ENCODE measurements at regions not wholly inside any gene's neighbourhood (a gene's known extent, or its start where the extent isn't known, plus 50 kb on each side); places are given as distances from the start of the nearest gene placed in this dataset.

DNA sequence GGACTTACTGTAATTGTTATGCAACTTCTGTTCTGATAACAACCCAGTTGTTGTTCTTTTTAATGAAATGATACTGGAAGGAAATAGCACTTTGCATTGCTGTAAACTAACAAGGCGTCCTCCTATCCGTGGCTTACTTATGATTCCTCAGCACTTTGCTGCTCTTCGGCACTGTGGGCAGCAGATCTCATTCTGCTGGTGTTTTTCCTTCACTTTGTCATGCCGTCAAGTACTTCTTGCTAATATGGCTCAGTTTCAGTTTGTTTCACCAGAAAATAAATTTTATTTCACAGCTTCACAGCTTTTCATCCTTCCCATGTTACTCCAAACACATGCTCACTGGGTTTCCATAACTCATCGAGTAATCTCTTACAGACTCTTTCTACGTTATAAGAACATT is 289.3 kb downstream of the MEIS1 start:
- TF ChIP-seq GATA3 (IDR thresholded peaks at IDR 0.05; ENCODE audit: low read depth, low read length) (no peak), GATA2 (IDR thresholded peaks at IDR 0.05; ENCODE audit: low read depth, low read length) (no peak)

DNA sequence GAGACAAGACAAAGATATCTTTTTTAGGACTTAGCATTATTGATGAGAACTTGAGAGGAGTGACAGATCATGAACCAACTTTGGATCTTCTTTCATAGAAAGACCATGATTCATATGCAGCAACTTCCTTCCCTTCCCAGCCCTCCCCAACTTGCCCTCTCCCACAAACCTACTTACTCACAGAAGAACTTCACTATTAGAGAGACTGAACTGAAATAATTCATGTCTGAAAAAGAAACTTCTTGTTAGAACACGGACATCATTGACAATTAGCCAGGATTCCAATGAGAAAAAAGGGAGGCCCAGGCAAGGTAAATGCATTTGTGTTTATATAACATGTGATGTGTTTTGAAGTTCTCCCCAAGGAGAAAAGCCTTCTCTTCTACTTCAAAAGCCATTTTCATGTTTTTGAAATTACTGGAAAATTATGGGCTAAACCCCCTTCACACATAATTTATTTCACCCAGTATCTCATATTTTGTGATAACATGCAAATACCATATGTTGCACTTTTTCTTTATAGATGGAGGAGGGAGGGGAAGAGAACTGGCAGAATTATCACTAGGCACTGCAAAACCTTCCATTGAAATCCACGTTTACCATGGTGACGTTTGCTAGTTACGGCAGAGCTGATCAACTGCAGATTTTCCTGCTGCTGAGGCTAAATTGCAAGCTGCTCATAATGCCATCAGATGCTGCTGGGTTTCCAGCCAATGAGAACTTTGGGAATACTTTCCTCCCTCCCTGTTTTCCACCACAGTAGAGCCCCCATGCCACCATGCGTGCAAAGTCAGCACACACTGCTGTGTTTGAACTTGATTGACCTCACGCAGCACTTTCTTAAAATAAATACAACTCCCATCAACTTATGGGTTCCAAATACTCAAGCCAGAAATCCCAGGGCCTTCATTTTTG is 294.7 kb downstream of the MEIS1 start:
- TF ChIP-seq GATA2 (IDR thresholded peaks at IDR 0.05; ENCODE audit: low read depth, low read length) (no peak), GATA3 (IDR thresholded peaks at IDR 0.05; ENCODE audit: low read depth, low read length) (no peak)

DNA sequence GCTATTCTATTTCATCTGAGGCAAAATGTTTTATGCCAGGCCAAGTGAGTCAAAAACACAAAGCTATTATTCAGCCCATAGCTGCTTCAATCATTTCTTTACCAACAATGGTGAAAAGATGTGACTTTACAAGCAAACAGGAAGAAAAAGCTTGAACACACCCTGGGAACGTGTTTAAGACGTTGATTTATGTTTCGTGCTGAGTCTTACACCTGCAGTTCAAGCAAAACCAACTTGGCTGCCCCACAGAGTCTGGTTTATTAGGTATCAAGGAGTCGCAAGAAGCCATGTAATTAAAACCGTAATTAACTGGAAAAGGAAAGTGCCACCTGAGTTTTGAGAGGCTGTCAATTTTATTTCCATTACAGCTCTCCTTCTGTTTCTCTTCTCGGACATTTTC is 295.5 kb downstream of the MEIS1 start:
- no peak for TF ChIP-seq GATA3 (IDR thresholded peaks at IDR 0.05; ENCODE audit: low read depth, low read length)
- no peak for TF ChIP-seq GATA2 (IDR thresholded peaks at IDR 0.05; ENCODE audit: low read depth, low read length)

DNA sequence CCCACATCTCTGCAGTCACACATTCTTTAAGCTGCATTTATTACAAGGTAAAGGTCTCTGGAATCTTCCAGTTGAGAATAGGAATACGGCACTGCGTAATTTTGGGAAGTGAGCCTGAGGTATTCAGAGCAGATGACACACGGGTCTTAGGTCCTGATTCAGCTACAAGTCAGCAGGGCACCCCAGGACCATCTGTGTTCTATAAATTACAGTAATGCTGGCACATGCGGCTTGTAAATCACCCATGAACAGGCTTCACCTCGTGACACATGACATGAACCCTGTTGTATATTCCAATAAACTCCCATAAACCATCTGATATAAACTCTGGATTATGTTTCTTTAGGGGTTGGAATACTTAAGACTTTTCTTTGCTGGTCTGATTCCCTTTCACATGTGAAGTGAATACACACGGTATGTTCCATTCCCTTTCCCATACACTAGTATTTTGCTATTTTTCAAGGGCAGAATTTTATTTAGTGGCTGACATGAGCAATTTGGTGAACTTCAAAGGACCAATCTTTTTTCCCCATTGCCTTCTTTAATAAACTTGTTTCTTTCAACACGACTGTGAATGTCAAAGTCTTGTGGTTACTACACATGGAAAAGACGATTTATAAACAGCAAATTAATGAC is 298.6 kb downstream of the MEIS1 start:
- TF ChIP-seq GATA3 (IDR thresholded peaks at IDR 0.05; ENCODE audit: low read depth, low read length) (no peak), GATA2 (IDR thresholded peaks at IDR 0.05; ENCODE audit: low read depth, low read length) (no peak)

DNA sequence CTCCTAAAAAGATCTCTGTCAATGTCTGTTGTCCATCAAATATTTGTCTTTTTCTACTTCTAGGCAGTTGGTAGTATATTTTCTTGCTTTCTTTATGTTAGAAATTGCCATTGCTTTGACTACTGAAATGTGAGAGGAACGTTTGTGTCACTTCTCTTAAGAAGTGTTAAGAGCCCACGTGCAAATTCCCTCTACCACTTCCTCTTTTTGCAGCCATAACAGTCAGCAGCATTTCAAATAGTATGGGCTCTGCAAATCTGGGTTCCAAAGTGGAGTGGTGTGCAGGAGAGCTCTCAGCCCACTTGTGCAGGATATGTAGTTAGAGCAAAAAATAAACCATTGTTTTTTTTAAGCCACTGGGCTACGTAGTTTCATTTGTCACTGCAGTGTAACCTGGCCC is 314.0 kb downstream of the MEIS1 start:
- no peak for TF ChIP-seq GATA2 (IDR thresholded peaks at IDR 0.05; ENCODE audit: low read depth, low read length)
- TF ChIP-seq GATA3 (IDR thresholded peaks at IDR 0.05; ENCODE audit: low read depth, low read length), result no peak

DNA sequence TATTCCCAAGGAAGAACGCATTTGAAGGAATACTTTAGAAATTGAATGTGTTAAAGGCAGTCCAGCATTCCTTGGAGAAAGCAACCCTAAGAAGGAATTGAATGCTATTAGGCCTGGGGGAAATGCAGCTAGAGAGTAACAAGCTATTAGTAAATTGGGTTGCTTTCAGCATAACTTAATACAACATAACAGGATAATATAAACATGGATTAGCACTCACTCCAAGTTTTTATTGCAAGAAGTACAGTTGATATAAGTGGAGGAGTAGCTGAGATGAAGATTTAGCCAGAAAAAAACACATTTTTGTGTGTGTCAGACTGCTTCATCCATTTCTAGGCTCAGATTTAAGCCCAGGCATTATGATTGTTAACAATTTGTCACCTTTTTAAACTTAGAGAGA is 314.6 kb downstream of the MEIS1 start:
- TF ChIP-seq GATA3 (IDR thresholded peaks at IDR 0.05; ENCODE audit: low read depth, low read length) (no peak), GATA2 (IDR thresholded peaks at IDR 0.05; ENCODE audit: low read depth, low read length) (no peak)

DNA sequence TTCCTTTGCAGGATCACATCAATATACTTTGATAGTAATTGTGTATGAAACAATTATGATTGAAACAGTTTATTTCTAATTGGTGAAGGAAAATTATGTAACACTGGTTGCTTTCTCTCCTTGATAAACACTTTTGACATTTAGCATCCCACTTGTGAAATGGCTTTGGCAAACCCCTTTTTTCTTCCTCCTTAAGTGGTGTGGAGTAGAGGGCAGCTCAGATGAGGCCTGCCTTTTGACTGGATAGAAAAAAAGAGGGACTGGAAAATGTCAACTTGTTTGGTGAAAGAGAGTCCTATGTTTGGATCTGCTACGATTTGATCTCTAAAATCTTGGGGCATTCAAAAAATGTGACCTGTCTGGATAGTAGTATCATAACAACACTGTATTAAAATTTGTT is 318.3 kb downstream of the MEIS1 start:
- TF ChIP-seq GATA3 (IDR thresholded peaks at IDR 0.05; ENCODE audit: low read depth, low read length), result no peak
- no peak for TF ChIP-seq GATA2 (IDR thresholded peaks at IDR 0.05; ENCODE audit: low read depth, low read length)

DNA sequence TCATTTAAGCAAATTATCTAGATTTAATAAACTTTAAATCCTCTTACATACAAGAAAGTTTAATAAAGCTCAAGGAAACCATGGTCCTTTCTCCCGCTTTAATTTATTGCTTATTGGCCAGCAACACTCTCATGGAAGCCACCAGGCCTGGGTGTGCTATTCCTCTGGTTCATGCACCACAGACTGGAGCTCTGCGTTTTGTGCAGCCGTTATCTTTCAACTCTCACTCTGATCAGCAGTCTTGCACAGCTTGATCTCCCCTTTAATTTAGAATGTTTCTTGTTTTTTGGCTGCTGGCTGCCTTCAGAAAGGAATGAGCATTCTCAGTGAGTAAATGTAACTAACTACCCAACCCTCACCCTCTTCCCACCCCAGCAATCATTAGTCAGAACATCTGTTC is 318.7 kb downstream of the MEIS1 start:
- TF ChIP-seq GATA3 (IDR thresholded peaks at IDR 0.05; ENCODE audit: low read depth, low read length) (no peak), GATA2 (IDR thresholded peaks at IDR 0.05; ENCODE audit: low read depth, low read length) (no peak)

DNA sequence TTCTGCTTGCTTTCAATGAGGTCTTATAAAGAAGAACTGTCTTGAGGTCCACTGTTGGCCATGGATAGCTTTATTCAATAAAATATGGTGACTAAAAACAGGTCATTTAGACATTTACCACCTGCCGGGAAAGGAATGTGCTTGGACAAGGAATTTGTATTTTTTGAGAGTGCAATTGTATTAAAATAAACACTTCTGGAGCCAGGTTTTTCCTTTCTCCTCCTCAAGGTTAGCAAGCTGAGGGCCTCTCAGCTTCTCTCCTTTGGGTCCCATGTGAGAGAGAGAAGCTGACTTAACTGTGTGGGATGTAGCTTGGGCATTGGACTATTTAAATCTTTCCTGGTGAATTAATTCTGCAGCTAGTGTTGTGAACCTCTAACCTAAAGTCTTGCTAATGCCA is 321.0 kb downstream of the MEIS1 start:
- TF ChIP-seq GATA3 (IDR thresholded peaks at IDR 0.05; ENCODE audit: low read depth, low read length), result no peak

DNA sequence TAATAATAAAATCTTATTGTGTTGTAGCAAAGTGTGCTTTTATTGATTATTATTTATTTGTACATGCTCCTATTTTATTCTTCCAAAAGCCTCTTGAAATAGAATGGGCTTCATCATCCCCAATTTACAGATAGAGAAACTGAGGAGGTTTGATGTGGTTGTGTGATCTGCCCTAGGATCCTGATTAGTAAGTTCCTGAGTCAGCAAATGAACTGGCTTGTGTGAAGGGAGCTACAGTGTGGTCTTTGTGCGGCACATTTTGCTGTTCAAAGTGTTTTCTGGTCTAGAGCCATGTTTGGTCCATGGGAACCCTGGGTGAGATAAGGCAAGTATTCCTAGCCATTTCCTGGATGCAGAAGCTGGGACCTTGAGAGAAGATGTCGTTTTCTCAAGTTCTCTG is 326.9 kb downstream of the MEIS1 start:
- TF ChIP-seq GATA2 (IDR thresholded peaks at IDR 0.05; ENCODE audit: low read depth, low read length), result no peak
- TF ChIP-seq GATA3 (IDR thresholded peaks at IDR 0.05; ENCODE audit: low read depth, low read length), result no peak

DNA sequence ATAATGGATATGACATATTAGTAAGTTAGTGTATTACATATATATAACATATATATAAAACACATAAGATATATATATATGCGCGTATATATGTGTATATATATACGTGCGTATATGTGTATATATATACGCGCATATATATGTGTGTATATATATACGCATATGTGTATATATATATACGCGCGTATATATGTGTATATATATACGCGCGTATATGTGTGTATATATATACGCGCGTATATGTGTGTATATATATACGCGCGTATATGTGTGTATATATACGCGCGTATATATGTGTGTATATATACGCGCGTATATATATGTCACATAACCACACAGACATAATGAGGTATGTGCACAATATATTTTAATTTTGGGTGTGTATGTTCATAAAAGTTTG is 327.8 kb downstream of the MEIS1 start:
- TF ChIP-seq GATA3 (IDR thresholded peaks at IDR 0.05; ENCODE audit: low read depth, low read length), result no peak
- TF ChIP-seq GATA2 (IDR thresholded peaks at IDR 0.05; ENCODE audit: low read depth, low read length), result no peak

DNA sequence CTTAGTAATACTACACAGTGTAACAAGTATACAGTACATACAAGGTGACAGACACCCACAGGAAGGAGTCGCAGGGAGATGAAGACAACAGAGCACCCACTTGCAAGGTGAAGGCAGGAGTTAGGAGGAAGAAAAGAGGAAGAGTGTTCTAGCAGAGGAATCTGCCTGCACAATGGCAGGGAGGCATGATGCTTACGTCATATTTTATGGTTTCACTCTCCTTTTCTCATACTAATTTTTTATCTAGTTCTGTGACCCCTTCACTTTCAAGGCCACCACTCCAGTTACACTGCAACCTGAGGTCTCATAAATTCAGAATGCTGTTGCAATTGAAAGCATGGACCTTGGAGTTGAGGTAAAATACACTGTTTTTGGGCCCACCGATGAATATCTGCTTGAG is 331.7 kb downstream of the MEIS1 start:
- TF ChIP-seq GATA3 (IDR thresholded peaks at IDR 0.05; ENCODE audit: low read depth, low read length), result no peak

DNA sequence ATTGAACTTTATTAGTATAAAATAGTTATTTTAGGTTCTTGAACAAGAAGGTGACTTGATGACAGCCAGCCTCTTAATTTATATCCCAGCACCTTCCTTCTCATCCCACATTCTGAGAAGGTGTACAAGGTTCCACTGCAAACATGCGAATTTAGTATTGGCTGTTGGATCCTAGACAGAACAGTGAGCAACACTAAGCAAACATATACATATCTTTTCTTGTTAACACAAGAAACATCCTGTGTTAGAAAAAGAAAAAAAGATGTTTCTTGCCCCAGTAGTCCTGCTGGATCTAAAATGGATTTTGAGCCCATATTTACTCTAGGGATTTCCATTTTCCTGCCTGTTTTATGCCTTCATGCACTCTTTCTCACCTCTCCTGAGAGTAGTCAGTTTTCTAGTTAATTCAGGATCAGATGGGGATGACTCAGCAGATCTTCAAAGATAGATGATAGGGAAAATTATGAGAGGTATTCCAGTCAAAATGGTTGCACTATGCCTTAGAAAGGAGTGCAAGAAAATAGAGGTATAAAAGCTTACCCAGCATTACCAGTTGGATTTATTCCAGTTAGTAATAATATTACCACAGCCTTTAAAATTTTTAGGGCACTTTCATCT is 336.5 kb downstream of the MEIS1 start:
- no peak for TF ChIP-seq GATA3 (IDR thresholded peaks at IDR 0.05; ENCODE audit: low read depth, low read length)
- no peak for TF ChIP-seq GATA2 (IDR thresholded peaks at IDR 0.05; ENCODE audit: low read depth, low read length)

DNA sequence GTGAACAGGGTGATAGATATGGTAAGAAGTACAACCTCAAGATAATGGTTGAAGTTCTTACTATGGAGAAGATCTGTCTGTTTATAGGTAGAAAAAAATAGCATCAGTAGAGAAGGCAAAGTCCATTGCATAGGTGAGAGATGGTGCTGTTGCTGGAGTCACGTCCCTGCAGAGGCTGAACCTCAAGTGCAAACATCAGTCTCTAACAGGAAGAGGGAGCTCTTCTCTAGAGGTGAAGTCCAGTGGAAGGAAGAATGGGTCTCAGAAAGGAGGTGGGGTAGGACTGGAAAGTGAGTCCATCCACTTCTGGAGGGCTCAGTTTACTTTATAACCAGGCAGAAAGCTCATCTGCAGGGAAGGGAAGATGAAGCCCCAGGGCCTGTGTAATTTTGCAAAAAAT is 337.7 kb downstream of the MEIS1 start:
- TF ChIP-seq GATA3 (IDR thresholded peaks at IDR 0.05; ENCODE audit: low read depth, low read length), result no peak
- TF ChIP-seq GATA2 (IDR thresholded peaks at IDR 0.05; ENCODE audit: low read depth, low read length), result no peak

All from SH-SY5Y (cell line).